ENCODE measurements at regions not wholly inside any gene's neighbourhood (a gene's known extent, or its start where the extent isn't known, plus 50 kb on each side); places are given as distances from the start of the nearest gene placed in this dataset.
A peak's percentile ranks its signal among the peaks of the same experiment; 100 is the strongest.

GRCh38 chr13:50071379-50071778 lies 56.1 kb downstream of the KCNRG start:
- Histone ChIP-seq H4K20me1 (ENCODE audit: low read depth, low read length) (peaks cover 91% of the 10 kb centered on the region), H3K4me2 (ENCODE audit: low read depth, low read length, poor library complexity, severe bottlenecking) (no peak overlapping the region), H3K36me3 (ENCODE audit: low read length) (peaks cover 94% of the 10 kb centered on the region), H3K9me2 (replicated peaks; ENCODE audit: insufficient read depth, low read length) (no peaks in the 10 kb centered on the region), H3K4me3 (ENCODE audit: insufficient read depth, low read length, poor library complexity, severe bottlenecking) (no peak overlapping the region), H3K9ac (ENCODE audit: low read length) (no peak overlapping the region), H3K27ac (ENCODE audit: low read depth, low read length) (0 out of 2 replicates have a peak overlapping the region, but pooled peaks have one; percentile 3), H3K79me2 (ENCODE audit: insufficient read depth, low read length) (peaks cover 100% of the 10 kb centered on the region), H2AFZ (ENCODE audit: low read depth, low read length, severe bottlenecking) (no peak overlapping the region), H3K27me3 (ENCODE audit: low read length) (no peaks in the 10 kb centered on the region), H3F3A (ENCODE audit: insufficient read depth) (peaks cover 80% of the 10 kb centered on the region), H3K9me3 (ENCODE audit: insufficient read depth, low read length) (no peaks in the 10 kb centered on the region)
- no peak for TF ChIP-seq EZH2phosphoT487 (conservative IDR thresholded peaks at IDR 0.05; ENCODE audit: low read length)
- TF ChIP-seq CTCF (IDR thresholded peaks at IDR 0.05; ENCODE audit: insufficient read depth, low read length, poor library complexity, severe bottlenecking): no peak

- H3K4me2 ChIP-seq (ENCODE audit: low read depth, low read length, poor library complexity, severe bottlenecking): peak overlapping the region; percentile 99
- peaks cover 84% of the 10 kb centered on the region for H3F3A ChIP-seq (ENCODE audit: insufficient read depth)
- no peak overlapping the region for H3K4me3 ChIP-seq (ENCODE audit: insufficient read depth, low read length, poor library complexity, severe bottlenecking)
- peaks cover 100% of the 10 kb centered on the region for H3K79me2 ChIP-seq (ENCODE audit: insufficient read depth, low read length)
- no peaks in the 10 kb centered on the region for H3K27me3 ChIP-seq (ENCODE audit: low read length)
- H2AFZ ChIP-seq (ENCODE audit: low read depth, low read length, severe bottlenecking): no peak overlapping the region
- H3K27ac ChIP-seq (ENCODE audit: low read depth, low read length): no peak overlapping the region; the same call in 1 of the 2 replicates
- no peaks in the 10 kb centered on the region for H3K9me3 ChIP-seq (ENCODE audit: insufficient read depth, low read length)
- H3K36me3 ChIP-seq (ENCODE audit: low read length): peaks cover 91% of the 10 kb centered on the region
- no peak for TF ChIP-seq EZH2phosphoT487 (conservative IDR thresholded peaks at IDR 0.05; ENCODE audit: low read length)
- H4K20me1 ChIP-seq (ENCODE audit: low read depth, low read length): peaks cover 97% of the 10 kb centered on the region
- no peak overlapping the region for H3K9ac ChIP-seq (ENCODE audit: low read length)
- no peaks in the 10 kb centered on the region for H3K9me2 ChIP-seq (replicated peaks; ENCODE audit: insufficient read depth, low read length)
Measured at GRCh38 chr13:50072676-50073075, 57.4 kb downstream of the KCNRG start.

GRCh38 chr13:50073340-50073739 lies 58.1 kb downstream of the KCNRG start:
- no peaks in the 10 kb centered on the region for H3K9me3 ChIP-seq (ENCODE audit: insufficient read depth, low read length)
- H3K9me2 ChIP-seq (replicated peaks; ENCODE audit: insufficient read depth, low read length): no peaks in the 10 kb centered on the region
- H3K79me2 ChIP-seq (ENCODE audit: insufficient read depth, low read length): peaks cover 100% of the 10 kb centered on the region
- H3K27me3 ChIP-seq (ENCODE audit: low read length): no peaks in the 10 kb centered on the region
- no peak overlapping the region for H2AFZ ChIP-seq (ENCODE audit: low read depth, low read length, severe bottlenecking)
- no peak overlapping the region for H3K9ac ChIP-seq (ENCODE audit: low read length)
- H4K20me1 ChIP-seq (ENCODE audit: low read depth, low read length): peaks cover 96% of the 10 kb centered on the region
- H3F3A ChIP-seq (ENCODE audit: insufficient read depth): peaks cover 79% of the 10 kb centered on the region
- no peak for TF ChIP-seq CTCF (IDR thresholded peaks at IDR 0.05; ENCODE audit: insufficient read depth, low read length, poor library complexity, severe bottlenecking)
- TF ChIP-seq EZH2phosphoT487 (conservative IDR thresholded peaks at IDR 0.05; ENCODE audit: low read length): no peak
- peak overlapping the region; percentile 99 for H3K4me2 ChIP-seq (ENCODE audit: low read depth, low read length, poor library complexity, severe bottlenecking)
- H3K36me3 ChIP-seq (ENCODE audit: low read length): peaks cover 87% of the 10 kb centered on the region
- H3K27ac ChIP-seq (ENCODE audit: low read depth, low read length): 0 out of 2 replicates have a peak overlapping the region, but pooled peaks have one; percentile 16
- no peak overlapping the region for H3K4me3 ChIP-seq (ENCODE audit: insufficient read depth, low read length, poor library complexity, severe bottlenecking)

- H3K9ac ChIP-seq (ENCODE audit: low read length): no peak overlapping the region
- no peak overlapping the region for H3K4me3 ChIP-seq (ENCODE audit: insufficient read depth, low read length, poor library complexity, severe bottlenecking)
- H3K36me3 ChIP-seq (ENCODE audit: low read length): peaks cover 86% of the 10 kb centered on the region
- no peaks in the 10 kb centered on the region for H3K9me3 ChIP-seq (ENCODE audit: insufficient read depth, low read length)
- peak overlapping the region; percentile 20; the same call in 1 of the 2 replicates for H3K27ac ChIP-seq (ENCODE audit: low read depth, low read length)
- H2AFZ ChIP-seq (ENCODE audit: low read depth, low read length, severe bottlenecking): no peak overlapping the region
- H3K4me2 ChIP-seq (ENCODE audit: low read depth, low read length, poor library complexity, severe bottlenecking): peak overlapping the region; percentile 99
- peaks cover 66% of the 10 kb centered on the region for H3F3A ChIP-seq (ENCODE audit: insufficient read depth)
- TF ChIP-seq CTCF (IDR thresholded peaks at IDR 0.05; ENCODE audit: insufficient read depth, low read length, poor library complexity, severe bottlenecking) (no peak), EZH2phosphoT487 (conservative IDR thresholded peaks at IDR 0.05; ENCODE audit: low read length) (no peak)
- no peaks in the 10 kb centered on the region for H3K9me2 ChIP-seq (replicated peaks; ENCODE audit: insufficient read depth, low read length)
- H3K27me3 ChIP-seq (ENCODE audit: low read length): no peaks in the 10 kb centered on the region
- peaks cover 96% of the 10 kb centered on the region for H4K20me1 ChIP-seq (ENCODE audit: low read depth, low read length)
- peaks cover 100% of the 10 kb centered on the region for H3K79me2 ChIP-seq (ENCODE audit: insufficient read depth, low read length)
Measured at GRCh38 chr13:50074843-50075242, 59.6 kb downstream of the KCNRG start.

All from SU-DHL-6 (cell line).